RWPE2 (cell line): ENCODE measurements at regions not wholly inside any gene's neighbourhood (a gene's known extent, or its start where the extent isn't known, plus 50 kb on each side); places are given as distances from the start of the nearest gene placed in this dataset.

Experiments used
- ATAC-seq: fragments of 200-7000 bp; cut with Tn5 transposase; 3 replicates; pipeline ENCODE4 v1.9.1; 2021; ENCODE audit warnings: low read depth
- DNase-seq: peaks from one replicate; pipeline ENCODE4 v3.0.0-alpha.2; 2020; ENCODE audit warnings: low spot score
- H3K27ac ChIP-seq: fragments of 450-650 bp; 2 replicates; pipeline ENCODE4 v1.5.1; 2017; ENCODE audit warnings: mild to moderate bottlenecking; ENCODE audit not compliant: poor library complexity, severe bottlenecking
- H3K27me3 ChIP-seq: fragments of 250-450 bp; sonication (Bioruptor Pico); 2 replicates; pipeline ENCODE4 v1.5.1; 2021; ENCODE audit warnings: mild to moderate bottlenecking, moderate library complexity; ENCODE audit not compliant: insufficient read depth, poor library complexity, severe bottlenecking
- H3K36me3 ChIP-seq: fragments of 250-450 bp; sonication (Bioruptor Pico); 2 replicates; pipeline ENCODE4 v1.5.1; 2020; ENCODE audit warnings: low read depth, mild to moderate bottlenecking, moderate library complexity
- H3K4me1 ChIP-seq: fragments of 250-450 bp; sonication (Bioruptor Pico); 2 replicates; pipeline ENCODE4 v1.5.1; 2021; ENCODE audit warnings: mild to moderate bottlenecking, moderate library complexity; ENCODE audit not compliant: insufficient read depth, poor library complexity, severe bottlenecking
- H3K4me3 ChIP-seq: fragments of 250-450 bp; sonication (Bioruptor Pico); 2 replicates; pipeline ENCODE4 v1.5.1; 2021; ENCODE audit warnings: mild to moderate bottlenecking, moderate library complexity; ENCODE audit not compliant: severe bottlenecking
- H3K9me3 ChIP-seq: fragments of 250-450 bp; sonication (Bioruptor Pico); 2 replicates; pipeline ENCODE4 v1.5.1; 2021; ENCODE audit warnings: mild to moderate bottlenecking, moderate library complexity; ENCODE audit not compliant: severe bottlenecking
- CTCF ChIP-seq: fragments of 450-650 bp; IDR thresholded peaks from one replicate; pipeline ENCODE4 v1.5.1; 2017; ENCODE audit warnings: mild to moderate bottlenecking, moderate library complexity; ENCODE audit not compliant: poor library complexity, severe bottlenecking

GRCh38 chr20:46791722-46792416 lies 82.4 kb downstream of the SLC2A10 start:
- TF ChIP-seq CTCF: no peak
- H3K27me3 ChIP-seq: no peaks in the 10 kb centered on the region
- no peak overlapping the region for H3K27ac ChIP-seq
- DNase-seq: no peak
- H3K9me3 ChIP-seq: no peaks in the 10 kb centered on the region
- no peaks in the 10 kb centered on the region for H3K4me1 ChIP-seq
- H3K4me3 ChIP-seq: no peak overlapping the region
- no peaks in the 10 kb centered on the region for H3K36me3 ChIP-seq
- ATAC-seq: peak; percentile 35; the same call in 2 of the 3 replicates

GRCh38 chr20:46797206-46797605 lies 87.8 kb downstream of the SLC2A10 start:
- no peak for ATAC-seq
- no peak for TF ChIP-seq CTCF
- Histone ChIP-seq H3K9me3 (no peaks in the 10 kb centered on the region), H3K27me3 (peaks cover 11% of the 10 kb centered on the region), H3K27ac (no peak overlapping the region), H3K36me3 (no peaks in the 10 kb centered on the region), H3K4me1 (no peaks in the 10 kb centered on the region), H3K4me3 (no peak overlapping the region)
- DNase-seq: no peak

- no peak for ATAC-seq
- H3K9me3 ChIP-seq: no peaks in the 10 kb centered on the region
- no peak overlapping the region for H3K27ac ChIP-seq
These were observed 89.0 kb downstream of the SLC2A10 start for GRCh38 chr20:46798430-46798829.

GRCh38 chr20:46799781-46800408 lies 90.4 kb downstream of the SLC2A10 start:
- no peaks in the 10 kb centered on the region for H3K4me1 ChIP-seq
- no peak overlapping the region for H3K27ac ChIP-seq
- no peaks in the 10 kb centered on the region for H3K36me3 ChIP-seq
- no peaks in the 10 kb centered on the region for H3K9me3 ChIP-seq
- no peak for ATAC-seq
- peaks cover 11% of the 10 kb centered on the region for H3K27me3 ChIP-seq
- no peak overlapping the region for H3K4me3 ChIP-seq
- no peak for DNase-seq
- no peak for TF ChIP-seq CTCF

More at GRCh38 chr20:46798430-46798829, 89.0 kb downstream of the SLC2A10 start:
- H3K27me3 ChIP-seq: peaks cover 11% of the 10 kb centered on the region
- H3K4me1 ChIP-seq: no peaks in the 10 kb centered on the region
- no peak overlapping the region for H3K4me3 ChIP-seq
- no peak for TF ChIP-seq CTCF
- no peak for DNase-seq
- no peaks in the 10 kb centered on the region for H3K36me3 ChIP-seq

GRCh38 chr20:46800409-46800804 lies 91.0 kb downstream of the SLC2A10 start:
- H3K9me3 ChIP-seq: no peaks in the 10 kb centered on the region
- no peak overlapping the region for H3K4me3 ChIP-seq
- H3K36me3 ChIP-seq: no peaks in the 10 kb centered on the region
- H3K27ac ChIP-seq: no peak overlapping the region
- no peak for TF ChIP-seq CTCF
- no peak for DNase-seq
- no peaks in the 10 kb centered on the region for H3K4me1 ChIP-seq
- ATAC-seq: no peak
- peaks cover 11% of the 10 kb centered on the region for H3K27me3 ChIP-seq
